ENCODE measurements at regions not wholly inside any gene's neighbourhood (a gene's known extent, or its start where the extent isn't known, plus 50 kb on each side); places are given as distances from the start of the nearest gene placed in this dataset.

DNA sequence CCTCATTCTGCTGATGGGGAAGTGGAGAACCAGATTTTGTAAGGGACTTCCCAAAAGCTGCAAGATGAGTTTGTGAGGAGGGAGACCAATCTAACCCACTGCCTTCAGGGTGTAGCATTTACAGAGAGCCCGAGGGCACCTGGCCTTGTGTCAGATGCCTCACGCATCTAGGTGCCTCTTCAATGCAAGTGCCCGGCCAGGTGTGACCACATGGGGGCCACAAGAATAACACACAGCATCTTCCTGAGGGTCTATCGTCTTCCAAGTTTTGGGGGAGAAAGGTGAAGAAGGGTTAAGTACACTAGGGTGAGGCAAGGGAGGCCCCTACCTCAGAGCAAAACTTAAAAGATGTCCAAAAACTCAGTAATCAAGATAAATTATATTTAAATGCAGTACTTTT lies 401.7 kb upstream of the CDH5 start:
- Histone ChIP-seq H3K4me3 (no peak overlapping the region), H3K27ac (no peak overlapping the region), H3K27me3 (no peaks in the 10 kb centered on the region), H3K36me3 (no peaks in the 10 kb centered on the region), H3K9me3 (no peaks in the 10 kb centered on the region), H3K4me1 (no peaks in the 10 kb centered on the region)
- no peak for DNase-seq (ENCODE audit: low spot score in 2 of 2)
- WGBS: 79% methylated on average over 4 of the region's 4 CpGs
- no peak for TF ChIP-seq EP300 (IDR thresholded peaks at IDR 0.05)
- no peak for TF ChIP-seq POLR2AphosphoS5 (IDR thresholded peaks at IDR 0.05)
- TF ChIP-seq, protein P1, sequence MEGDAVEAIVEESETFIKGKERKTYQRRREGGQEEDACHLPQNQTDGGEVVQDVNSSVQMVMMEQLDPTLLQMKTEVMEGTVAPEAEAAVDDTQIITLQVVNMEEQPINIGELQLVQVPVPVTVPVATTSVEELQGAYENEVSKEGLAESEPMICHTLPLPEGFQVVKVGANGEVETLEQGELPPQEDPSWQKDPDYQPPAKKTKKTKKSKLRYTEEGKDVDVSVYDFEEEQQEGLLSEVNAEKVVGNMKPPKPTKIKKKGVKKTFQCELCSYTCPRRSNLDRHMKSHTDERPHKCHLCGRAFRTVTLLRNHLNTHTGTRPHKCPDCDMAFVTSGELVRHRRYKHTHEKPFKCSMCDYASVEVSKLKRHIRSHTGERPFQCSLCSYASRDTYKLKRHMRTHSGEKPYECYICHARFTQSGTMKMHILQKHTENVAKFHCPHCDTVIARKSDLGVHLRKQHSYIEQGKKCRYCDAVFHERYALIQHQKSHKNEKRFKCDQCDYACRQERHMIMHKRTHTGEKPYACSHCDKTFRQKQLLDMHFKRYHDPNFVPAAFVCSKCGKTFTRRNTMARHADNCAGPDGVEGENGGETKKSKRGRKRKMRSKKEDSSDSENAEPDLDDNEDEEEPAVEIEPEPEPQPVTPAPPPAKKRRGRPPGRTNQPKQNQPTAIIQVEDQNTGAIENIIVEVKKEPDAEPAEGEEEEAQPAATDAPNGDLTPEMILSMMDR (IDR thresholded peaks at IDR 0.05): no peak
- TF ChIP-seq POLR2A (IDR thresholded peaks at IDR 0.05): no peak

DNA sequence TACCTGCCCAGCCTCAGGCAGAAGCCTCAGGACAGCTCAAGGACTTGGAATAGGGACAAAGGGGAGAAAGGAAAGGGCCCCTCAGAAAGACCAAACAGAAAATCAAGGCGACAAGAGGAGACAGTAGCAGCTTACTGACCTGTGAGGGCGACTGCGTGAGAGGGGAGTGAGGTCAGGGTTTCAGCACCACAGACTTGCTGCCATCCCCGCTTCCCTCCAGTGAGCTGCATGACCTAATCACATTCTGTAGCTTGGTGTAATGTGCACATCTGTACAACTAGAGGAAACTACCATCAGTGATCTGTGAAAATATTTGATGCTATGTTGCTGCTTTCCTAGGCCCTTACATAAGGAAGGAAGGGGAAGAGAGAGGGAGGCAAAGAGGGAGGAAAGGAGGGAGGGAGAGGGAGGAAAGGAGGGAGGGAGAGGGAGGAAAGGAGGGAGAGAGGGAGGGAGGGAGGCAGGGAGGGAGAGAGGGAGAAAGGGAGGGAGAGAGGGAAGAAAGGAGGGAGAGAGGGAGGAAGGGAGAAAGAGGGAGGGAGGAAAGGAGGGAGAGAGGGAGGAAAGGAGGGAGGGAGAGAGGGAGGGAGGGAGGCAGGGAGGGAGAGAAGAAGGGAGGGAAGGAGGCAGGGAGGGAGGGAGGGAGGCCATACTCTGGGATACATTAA lies 404.9 kb upstream of the CDH5 start:
- 54% methylated on average over 4 of the region's 4 CpGs for WGBS
- Histone ChIP-seq H3K27ac (no peak overlapping the region), H3K4me3 (no peak overlapping the region), H3K4me1 (no peaks in the 10 kb centered on the region), H3K27me3 (no peaks in the 10 kb centered on the region), H3K9me3 (no peaks in the 10 kb centered on the region), H3K36me3 (no peaks in the 10 kb centered on the region)
- DNase-seq (ENCODE audit: low spot score in 2 of 2): no peak
- TF ChIP-seq, protein P1 (IDR thresholded peaks at IDR 0.05): no peak
- TF ChIP-seq EP300 (IDR thresholded peaks at IDR 0.05): no peak
- TF ChIP-seq POLR2A (IDR thresholded peaks at IDR 0.05): no peak
- TF ChIP-seq POLR2AphosphoS5 (IDR thresholded peaks at IDR 0.05): no peak

DNA sequence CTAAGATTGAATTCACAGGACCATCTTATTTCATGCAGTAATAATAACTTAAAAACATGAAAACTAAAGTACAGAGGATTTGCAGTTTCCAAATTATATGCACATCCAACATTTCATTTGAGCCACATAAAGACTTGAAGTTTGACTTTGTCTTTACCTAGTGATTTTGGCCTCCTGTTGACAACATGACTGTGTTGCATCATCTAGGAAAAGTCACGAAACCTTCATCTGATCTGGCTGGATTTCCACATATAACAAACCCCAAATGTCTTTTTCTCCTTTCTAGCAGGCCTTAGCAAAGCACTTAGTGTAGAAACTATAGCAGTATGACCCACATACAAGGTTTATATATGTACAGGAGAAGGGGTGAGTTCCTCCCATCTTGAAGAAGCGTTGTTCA lies 406.5 kb upstream of the CDH5 start:
- no peaks in the 10 kb centered on the region for H3K36me3 ChIP-seq
- no peak for DNase-seq (ENCODE audit: low spot score in 2 of 2)
- H3K27ac ChIP-seq: no peak overlapping the region
- 81% methylated on average over 2 of the region's 2 CpGs for WGBS
- H3K4me1 ChIP-seq: no peaks in the 10 kb centered on the region
- no peaks in the 10 kb centered on the region for H3K27me3 ChIP-seq
- TF ChIP-seq POLR2A (IDR thresholded peaks at IDR 0.05): no peak
- H3K9me3 ChIP-seq: no peaks in the 10 kb centered on the region
- H3K4me3 ChIP-seq: no peak overlapping the region

DNA sequence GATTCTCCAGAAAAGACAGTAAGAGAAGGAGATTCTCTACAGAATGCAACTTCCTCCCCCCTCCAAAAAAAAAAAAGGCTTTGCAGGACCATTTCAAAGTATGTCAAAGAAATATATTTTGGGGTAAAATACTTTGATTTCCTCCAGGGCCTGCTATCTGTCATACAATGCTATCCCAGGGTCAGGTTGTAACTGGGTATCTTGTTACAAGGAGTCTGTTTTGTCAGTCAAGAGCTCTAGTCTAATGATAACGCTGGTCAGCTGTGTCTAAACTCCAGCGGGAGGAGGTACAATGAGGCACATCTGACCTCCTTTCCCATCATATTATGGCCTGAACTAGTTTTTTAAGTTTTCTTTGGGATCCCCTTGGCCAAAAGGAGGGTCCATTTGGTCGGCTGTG lies 408.4 kb upstream of the CDH5 start:
- no peak overlapping the region for H3K27ac ChIP-seq
- TF ChIP-seq EP300 (IDR thresholded peaks at IDR 0.05) (no peak), POLR2AphosphoS5 (IDR thresholded peaks at IDR 0.05) (no peak), POLR2A (IDR thresholded peaks at IDR 0.05) (no peak)
- TF ChIP-seq, protein P1 (IDR thresholded peaks at IDR 0.05): no peak
- no peaks in the 10 kb centered on the region for H3K27me3 ChIP-seq
- WGBS: 53% methylated on average over 3 of the region's 3 CpGs
- no peak for DNase-seq (ENCODE audit: low spot score in 2 of 2)
- no peaks in the 10 kb centered on the region for H3K36me3 ChIP-seq
- no peaks in the 10 kb centered on the region for H3K4me1 ChIP-seq
- no peak overlapping the region for H3K4me3 ChIP-seq
- H3K9me3 ChIP-seq: no peaks in the 10 kb centered on the region

DNA sequence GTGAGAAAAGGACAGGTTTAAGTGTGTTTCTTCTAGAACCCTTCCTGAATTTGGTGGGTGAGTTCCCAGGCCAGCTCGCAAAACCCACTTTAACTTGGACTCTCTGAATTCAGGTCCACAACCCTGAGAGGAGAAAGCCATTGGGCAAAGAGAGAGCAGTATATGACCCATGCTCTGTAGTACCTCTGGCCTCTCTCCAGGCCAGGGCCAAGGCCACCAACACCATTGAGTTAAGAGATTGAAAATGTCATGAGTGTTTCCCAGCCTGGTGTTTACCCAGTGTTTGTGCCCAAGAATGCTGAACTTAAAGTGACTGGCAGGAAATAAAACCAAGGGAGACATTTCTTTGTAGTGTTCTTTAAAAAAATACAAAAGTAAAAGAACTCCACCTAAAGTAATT lies 410.4 kb upstream of the CDH5 start:
- TF ChIP-seq POLR2AphosphoS5 (IDR thresholded peaks at IDR 0.05) (no peak), POLR2A (IDR thresholded peaks at IDR 0.05) (no peak), EP300 (IDR thresholded peaks at IDR 0.05) (no peak)
- TF ChIP-seq, protein P1 (IDR thresholded peaks at IDR 0.05): no peak
- DNase-seq (ENCODE audit: low spot score in 2 of 2): no peak
- WGBS: 100% methylated on average over 1 of the region's 1 CpG

DNA sequence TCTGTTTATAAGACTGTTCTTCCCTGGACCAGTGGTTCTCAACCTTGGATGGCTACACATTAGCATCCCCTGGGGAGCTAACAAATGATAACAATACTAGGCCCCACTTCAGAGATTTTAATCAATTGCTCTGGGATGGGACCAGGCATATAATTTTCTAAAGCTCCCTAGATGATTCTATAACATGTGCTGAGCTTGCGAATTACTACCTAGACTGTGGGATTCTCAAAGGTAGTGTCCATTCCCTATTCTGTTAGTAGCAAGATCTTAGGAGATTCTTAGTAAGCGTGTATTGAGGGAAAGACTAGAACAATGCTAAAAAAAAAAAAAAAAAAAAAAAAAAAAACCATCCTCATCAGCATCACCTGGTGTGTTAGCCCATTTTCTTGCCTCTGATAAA lies 412.0 kb upstream of the CDH5 start:
- Histone ChIP-seq H3K4me1 (no peaks in the 10 kb centered on the region), H3K36me3 (no peaks in the 10 kb centered on the region), H3K27ac (no peak overlapping the region), H3K27me3 (no peaks in the 10 kb centered on the region), H3K9me3 (no peaks in the 10 kb centered on the region), H3K4me3 (no peak overlapping the region)
- no peak for DNase-seq (ENCODE audit: low spot score in 2 of 2)
- WGBS: 100% methylated on average over 2 of the region's 2 CpGs
- TF ChIP-seq POLR2A (IDR thresholded peaks at IDR 0.05) (no peak), POLR2AphosphoS5 (IDR thresholded peaks at IDR 0.05) (no peak)
- TF ChIP-seq, protein P1 (IDR thresholded peaks at IDR 0.05): no peak

More for the DNA sequence above, 410.4 kb upstream of the CDH5 start:
- no peaks in the 10 kb centered on the region for H3K9me3 ChIP-seq
- H3K4me1 ChIP-seq: no peaks in the 10 kb centered on the region
- H3K27ac ChIP-seq: no peak overlapping the region
- no peaks in the 10 kb centered on the region for H3K36me3 ChIP-seq
- H3K27me3 ChIP-seq: no peaks in the 10 kb centered on the region
- H3K4me3 ChIP-seq: no peak overlapping the region

All from suprapubic skin (tissue), 4 donors.